Neural progenitor cell (in vitro differentiated cells): ENCODE measurements at regions not wholly inside any gene's neighbourhood (a gene's known extent, or its start where the extent isn't known, plus 50 kb on each side); places are given as distances from the start of the nearest gene placed in this dataset.

Experiments
- EZH2 ChIP-seq: fragments of 200-600 bp; sonication (generic); IDR thresholded peaks from 2 replicates; pipeline ENCODE4 v1.6.1; 2017; ENCODE audit warnings: antibody characterized with exemption, mild to moderate bottlenecking, moderate library complexity
- EZH2phosphoT487 ChIP-seq: fragments of 200-600 bp; sonication (generic); IDR thresholded peaks from 2 replicates; pipeline ENCODE4 v1.6.1; 2017; ENCODE audit warnings: antibody characterized with exemption
- TF ChIP-seq, protein P1 (sequence below): fragments of 200-600 bp; sonication (generic); IDR thresholded peaks from 2 replicates; pipeline ENCODE4 v1.5.1; 2017; ENCODE audit warnings: antibody characterized with exemption, mild to moderate bottlenecking

DNA sequence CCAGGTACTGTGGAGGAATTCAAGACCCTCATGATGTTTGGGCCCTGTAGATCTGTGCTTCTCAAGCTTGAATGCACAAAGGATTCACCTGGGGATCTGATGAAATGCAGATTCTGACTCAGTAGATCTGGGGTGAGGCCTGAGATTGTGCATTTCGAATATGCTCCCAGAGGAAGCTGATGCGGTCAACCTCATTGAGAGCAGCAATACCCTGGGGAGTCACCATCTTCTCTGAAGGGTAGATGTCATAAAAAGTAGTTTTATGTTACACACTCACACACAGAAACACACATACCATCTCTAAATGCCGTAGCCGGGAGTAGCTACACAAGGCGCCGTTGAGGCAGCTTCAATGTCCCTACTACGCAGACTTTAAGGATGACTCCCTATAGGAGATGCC is 55.8 kb upstream of the CPEB4 start:
- TF ChIP-seq, protein P1, sequence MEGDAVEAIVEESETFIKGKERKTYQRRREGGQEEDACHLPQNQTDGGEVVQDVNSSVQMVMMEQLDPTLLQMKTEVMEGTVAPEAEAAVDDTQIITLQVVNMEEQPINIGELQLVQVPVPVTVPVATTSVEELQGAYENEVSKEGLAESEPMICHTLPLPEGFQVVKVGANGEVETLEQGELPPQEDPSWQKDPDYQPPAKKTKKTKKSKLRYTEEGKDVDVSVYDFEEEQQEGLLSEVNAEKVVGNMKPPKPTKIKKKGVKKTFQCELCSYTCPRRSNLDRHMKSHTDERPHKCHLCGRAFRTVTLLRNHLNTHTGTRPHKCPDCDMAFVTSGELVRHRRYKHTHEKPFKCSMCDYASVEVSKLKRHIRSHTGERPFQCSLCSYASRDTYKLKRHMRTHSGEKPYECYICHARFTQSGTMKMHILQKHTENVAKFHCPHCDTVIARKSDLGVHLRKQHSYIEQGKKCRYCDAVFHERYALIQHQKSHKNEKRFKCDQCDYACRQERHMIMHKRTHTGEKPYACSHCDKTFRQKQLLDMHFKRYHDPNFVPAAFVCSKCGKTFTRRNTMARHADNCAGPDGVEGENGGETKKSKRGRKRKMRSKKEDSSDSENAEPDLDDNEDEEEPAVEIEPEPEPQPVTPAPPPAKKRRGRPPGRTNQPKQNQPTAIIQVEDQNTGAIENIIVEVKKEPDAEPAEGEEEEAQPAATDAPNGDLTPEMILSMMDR: no peak
- no peak for TF ChIP-seq EZH2phosphoT487
- no peak for TF ChIP-seq EZH2
